ENCODE measurements at regions not wholly inside any gene's neighbourhood (a gene's known extent, or its start where the extent isn't known, plus 50 kb on each side); places are given as distances from the start of the nearest gene placed in this dataset.

DNA sequence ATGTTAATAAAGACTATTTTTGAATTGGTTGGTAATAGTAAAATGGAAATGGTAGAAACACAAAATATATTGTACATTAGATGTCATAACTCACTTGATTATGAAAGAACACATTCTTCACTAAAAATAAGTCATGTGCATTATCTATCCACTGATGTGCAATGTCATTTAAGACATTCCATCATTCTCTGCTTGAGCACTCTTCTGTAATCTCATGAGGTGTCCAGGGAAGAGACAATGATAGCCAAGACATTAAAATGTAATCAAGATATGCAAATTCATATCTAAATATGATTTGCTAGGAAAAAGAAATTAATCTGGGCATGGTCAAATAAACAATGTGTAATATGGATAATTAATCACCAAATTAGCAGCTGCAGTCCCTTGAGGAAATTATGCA is 422.5 kb downstream of the BTG1 start:
- BruUV-seq (replicated peaks), result no TSS peak
- POLR2A ChIA-PET (ENCODE audit: unreplicated experiment), result no interaction called here
- Histone ChIP-seq H3K9me2 (ENCODE audit: insufficient read depth) (no peaks in the 10 kb centered on the region), H3K4me2 (no peak overlapping the region), H3K4me3 (no peak overlapping the region), H3K9me3 (ENCODE audit: insufficient read depth, low read depth) (no peaks in the 10 kb centered on the region), H2AFZ (no peak overlapping the region), H3K4me1 (replicated peaks; ENCODE audit: insufficient read depth) (no peaks in the 10 kb centered on the region), H3K27me3 (ENCODE audit: insufficient read depth, low read depth) (no peaks in the 10 kb centered on the region), H3K27ac (no peak overlapping the region), H3F3A (ENCODE audit: insufficient read depth, low read depth) (no peaks in the 10 kb centered on the region), H4K20me1 (ENCODE audit: insufficient read depth) (no peaks in the 10 kb centered on the region), H3K36me3 (ENCODE audit: low read depth) (no peaks in the 10 kb centered on the region), H3K79me2 (ENCODE audit: low read depth) (no peaks in the 10 kb centered on the region)
- no peak for DNase-seq
- CTCF ChIA-PET, result no interaction called here
- no peak for TF ChIP-seq EZH2 (IDR thresholded peaks at IDR 0.05; ENCODE audit: low read depth)
- TF ChIP-seq, protein P1, sequence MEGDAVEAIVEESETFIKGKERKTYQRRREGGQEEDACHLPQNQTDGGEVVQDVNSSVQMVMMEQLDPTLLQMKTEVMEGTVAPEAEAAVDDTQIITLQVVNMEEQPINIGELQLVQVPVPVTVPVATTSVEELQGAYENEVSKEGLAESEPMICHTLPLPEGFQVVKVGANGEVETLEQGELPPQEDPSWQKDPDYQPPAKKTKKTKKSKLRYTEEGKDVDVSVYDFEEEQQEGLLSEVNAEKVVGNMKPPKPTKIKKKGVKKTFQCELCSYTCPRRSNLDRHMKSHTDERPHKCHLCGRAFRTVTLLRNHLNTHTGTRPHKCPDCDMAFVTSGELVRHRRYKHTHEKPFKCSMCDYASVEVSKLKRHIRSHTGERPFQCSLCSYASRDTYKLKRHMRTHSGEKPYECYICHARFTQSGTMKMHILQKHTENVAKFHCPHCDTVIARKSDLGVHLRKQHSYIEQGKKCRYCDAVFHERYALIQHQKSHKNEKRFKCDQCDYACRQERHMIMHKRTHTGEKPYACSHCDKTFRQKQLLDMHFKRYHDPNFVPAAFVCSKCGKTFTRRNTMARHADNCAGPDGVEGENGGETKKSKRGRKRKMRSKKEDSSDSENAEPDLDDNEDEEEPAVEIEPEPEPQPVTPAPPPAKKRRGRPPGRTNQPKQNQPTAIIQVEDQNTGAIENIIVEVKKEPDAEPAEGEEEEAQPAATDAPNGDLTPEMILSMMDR (conservative IDR thresholded peaks at IDR 0.05), result no peak
- intact Hi-C loops (cut with micrococcal nuclease; ENCODE audit: unreplicated experiment), result no loop called here

DNA sequence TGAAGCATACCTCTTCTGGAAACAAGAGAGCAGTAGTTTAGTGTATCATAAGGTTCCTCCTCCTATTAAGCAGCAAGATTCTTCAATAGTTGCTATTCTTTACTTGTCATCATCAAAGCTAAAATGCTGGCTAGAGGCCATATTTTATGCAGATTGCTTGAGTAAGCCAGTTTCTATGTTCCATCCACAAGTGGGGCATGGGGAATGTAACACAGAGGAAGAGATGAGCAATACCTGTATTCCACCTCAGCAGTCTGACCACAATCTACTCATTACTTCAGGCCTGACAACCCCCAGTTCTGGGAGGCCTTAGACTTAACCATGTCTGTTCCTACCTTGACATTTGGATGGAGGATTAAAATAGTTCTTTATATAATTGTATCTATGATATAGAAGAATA is 423.6 kb downstream of the BTG1 start:
- DNase-seq, result no peak

GRCh38 chr12:91721023-91721422 is 424.6 kb downstream of the BTG1 start:
- no peaks in the 10 kb centered on the region for H3K27me3 ChIP-seq (ENCODE audit: insufficient read depth, low read depth)
- no peak for DNase-seq
- H3K9me3 ChIP-seq (ENCODE audit: insufficient read depth, low read depth), result no peaks in the 10 kb centered on the region
- no peaks in the 10 kb centered on the region for H3F3A ChIP-seq (ENCODE audit: insufficient read depth, low read depth)
- H3K27ac ChIP-seq, result no peak overlapping the region
- POLR2A ChIA-PET (ENCODE audit: unreplicated experiment), result interaction anchor here (0.7 kb wide), 1 partner anchor 31 kb away, joined by 4 read pairs; no protein-coding TSS in a partner anchor
- no peaks in the 10 kb centered on the region for H3K4me1 ChIP-seq (replicated peaks; ENCODE audit: insufficient read depth)
- intact Hi-C loops (cut with micrococcal nuclease; ENCODE audit: unreplicated experiment), result no loop called here
- no peaks in the 10 kb centered on the region for H3K36me3 ChIP-seq (ENCODE audit: low read depth)
- H4K20me1 ChIP-seq (ENCODE audit: insufficient read depth), result no peaks in the 10 kb centered on the region
- H3K4me2 ChIP-seq, result no peak overlapping the region
- no TSS peak for BruUV-seq (replicated peaks)
- H3K79me2 ChIP-seq (ENCODE audit: low read depth), result no peaks in the 10 kb centered on the region
- H2AFZ ChIP-seq, result no peak overlapping the region
- H3K9me2 ChIP-seq (ENCODE audit: insufficient read depth), result no peaks in the 10 kb centered on the region
- no peak for TF ChIP-seq EZH2 (IDR thresholded peaks at IDR 0.05; ENCODE audit: low read depth)
- TF ChIP-seq, protein P1 (conservative IDR thresholded peaks at IDR 0.05), result no peak
- no peak overlapping the region for H3K4me3 ChIP-seq
- CTCF ChIA-PET, result no interaction called here

More for the DNA sequence above, 423.6 kb downstream of the BTG1 start:
- no peaks in the 10 kb centered on the region for H3K36me3 ChIP-seq (ENCODE audit: low read depth)
- no peak overlapping the region for H3K4me3 ChIP-seq
- H3K79me2 ChIP-seq (ENCODE audit: low read depth), result no peaks in the 10 kb centered on the region
- no peak for TF ChIP-seq EZH2 (IDR thresholded peaks at IDR 0.05; ENCODE audit: low read depth)
- TF ChIP-seq, protein P1 (conservative IDR thresholded peaks at IDR 0.05), result no peak
- ChIA-PET CTCF (no interaction called here), POLR2A (ENCODE audit: unreplicated experiment) (no interaction called here)
- H3F3A ChIP-seq (ENCODE audit: insufficient read depth, low read depth), result no peaks in the 10 kb centered on the region
- H3K4me1 ChIP-seq (replicated peaks; ENCODE audit: insufficient read depth), result no peaks in the 10 kb centered on the region
- no peak overlapping the region for H3K4me2 ChIP-seq
- no peaks in the 10 kb centered on the region for H3K9me3 ChIP-seq (ENCODE audit: insufficient read depth, low read depth)
- BruUV-seq (replicated peaks), result no TSS peak
- H3K27me3 ChIP-seq (ENCODE audit: insufficient read depth, low read depth), result no peaks in the 10 kb centered on the region
- intact Hi-C loops (cut with micrococcal nuclease; ENCODE audit: unreplicated experiment), result no loop called here
- H3K9me2 ChIP-seq (ENCODE audit: insufficient read depth), result no peaks in the 10 kb centered on the region
- H3K27ac ChIP-seq, result no peak overlapping the region
- H2AFZ ChIP-seq, result no peak overlapping the region
- no peaks in the 10 kb centered on the region for H4K20me1 ChIP-seq (ENCODE audit: insufficient read depth)

Data from PC-9 (cell line).